ENCODE measurements at regions not wholly inside any gene's neighbourhood (a gene's known extent, or its start where the extent isn't known, plus 50 kb on each side); places are given as distances from the start of the nearest gene placed in this dataset.
"Not testable (repeated sequence)": the region's sequence is repeated elsewhere in the genome, so short reads cannot be mapped to it uniquely, and the experiment has no call there.

DNA sequence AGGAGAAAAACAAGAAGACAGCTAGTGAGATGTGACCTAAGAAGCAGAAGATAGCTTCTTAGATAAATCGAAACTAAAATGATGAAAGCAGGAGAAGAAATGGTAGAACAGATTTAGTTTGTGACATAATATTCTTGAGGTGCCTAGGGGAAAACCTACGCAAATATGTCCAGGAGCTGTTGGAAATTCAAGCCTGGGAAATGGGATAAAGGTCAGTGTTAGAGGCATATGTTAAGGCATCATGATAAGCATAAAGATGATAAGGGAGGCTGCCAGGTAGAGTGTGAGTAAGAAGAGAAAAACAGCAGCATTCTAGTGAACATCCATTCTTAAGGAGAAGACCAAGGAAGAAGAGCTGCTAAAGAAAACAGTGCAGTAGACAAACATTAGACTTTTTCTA, 109.6 kb upstream of the LGR5 start:
- H3K4me3 ChIP-seq (replicated peaks; ENCODE audit: low read depth, low read length): no peak overlapping the region
- H3K27me3 ChIP-seq (replicated peaks; ENCODE audit: control insufficient read depth, insufficient read depth, low read length): no peaks in the 10 kb centered on the region
- TF ChIP-seq, protein P1, sequence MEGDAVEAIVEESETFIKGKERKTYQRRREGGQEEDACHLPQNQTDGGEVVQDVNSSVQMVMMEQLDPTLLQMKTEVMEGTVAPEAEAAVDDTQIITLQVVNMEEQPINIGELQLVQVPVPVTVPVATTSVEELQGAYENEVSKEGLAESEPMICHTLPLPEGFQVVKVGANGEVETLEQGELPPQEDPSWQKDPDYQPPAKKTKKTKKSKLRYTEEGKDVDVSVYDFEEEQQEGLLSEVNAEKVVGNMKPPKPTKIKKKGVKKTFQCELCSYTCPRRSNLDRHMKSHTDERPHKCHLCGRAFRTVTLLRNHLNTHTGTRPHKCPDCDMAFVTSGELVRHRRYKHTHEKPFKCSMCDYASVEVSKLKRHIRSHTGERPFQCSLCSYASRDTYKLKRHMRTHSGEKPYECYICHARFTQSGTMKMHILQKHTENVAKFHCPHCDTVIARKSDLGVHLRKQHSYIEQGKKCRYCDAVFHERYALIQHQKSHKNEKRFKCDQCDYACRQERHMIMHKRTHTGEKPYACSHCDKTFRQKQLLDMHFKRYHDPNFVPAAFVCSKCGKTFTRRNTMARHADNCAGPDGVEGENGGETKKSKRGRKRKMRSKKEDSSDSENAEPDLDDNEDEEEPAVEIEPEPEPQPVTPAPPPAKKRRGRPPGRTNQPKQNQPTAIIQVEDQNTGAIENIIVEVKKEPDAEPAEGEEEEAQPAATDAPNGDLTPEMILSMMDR (IDR thresholded peaks at IDR 0.05; ENCODE audit: insufficient read depth, low read length, poor library complexity, severe bottlenecking): no peak
- DNase-seq (ENCODE audit: extremely low read depth, insufficient read length): no peak
- no peaks in the 10 kb centered on the region for H3K36me3 ChIP-seq (ENCODE audit: control insufficient read depth, insufficient read depth, low read length)

DNA sequence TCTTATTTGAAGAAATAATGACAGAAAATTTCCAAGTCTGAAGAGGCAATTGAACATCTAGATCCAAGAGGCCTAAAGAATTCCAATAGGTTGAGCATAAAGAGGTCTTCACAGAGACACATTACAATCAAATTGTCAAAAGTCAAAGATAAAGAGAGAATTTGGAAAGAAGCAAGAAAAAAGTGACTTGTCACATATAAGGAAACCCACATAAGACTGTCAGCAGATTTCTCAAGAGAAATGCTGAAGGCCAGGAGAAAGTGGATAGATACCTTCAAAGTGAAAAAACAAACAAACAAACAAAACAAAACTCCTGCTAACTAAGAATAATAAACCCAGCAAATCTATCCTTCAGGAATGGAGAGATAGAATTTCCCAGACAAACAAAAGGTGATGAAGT, 118.1 kb upstream of the LGR5 start:
- no peak overlapping the region for H3K4me3 ChIP-seq (replicated peaks; ENCODE audit: low read depth, low read length)
- H3K27me3 ChIP-seq (replicated peaks; ENCODE audit: control insufficient read depth, insufficient read depth, low read length): no peaks in the 10 kb centered on the region
- TF ChIP-seq, protein P1 (IDR thresholded peaks at IDR 0.05; ENCODE audit: insufficient read depth, low read length, poor library complexity, severe bottlenecking): no peak
- no peaks in the 10 kb centered on the region for H3K36me3 ChIP-seq (ENCODE audit: control insufficient read depth, insufficient read depth, low read length)
- DNase-seq (ENCODE audit: extremely low read depth, insufficient read length): no peak

DNA sequence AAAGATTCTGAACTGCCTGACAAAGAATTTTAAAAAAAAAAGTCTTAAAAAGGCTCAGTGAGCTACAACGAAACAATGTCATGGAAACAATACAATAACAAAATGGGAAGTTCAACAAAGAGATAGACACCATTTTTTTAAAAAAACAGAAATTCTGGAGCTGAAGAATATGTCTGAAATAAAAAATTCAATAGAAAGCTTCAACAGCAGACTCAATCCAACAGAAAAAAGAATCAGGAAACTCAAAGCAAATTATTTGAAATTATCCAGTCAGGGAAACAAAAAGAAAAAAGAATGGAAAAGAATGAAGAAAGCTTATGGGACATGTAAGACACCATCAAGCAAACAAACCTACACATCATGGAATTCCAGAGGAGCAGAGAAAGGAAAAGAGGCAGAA, 118.5 kb upstream of the LGR5 start:
- TF ChIP-seq, protein P1 (IDR thresholded peaks at IDR 0.05; ENCODE audit: insufficient read depth, low read length, poor library complexity, severe bottlenecking): no peak
- no peak for DNase-seq (ENCODE audit: extremely low read depth, insufficient read length)
- Histone ChIP-seq H3K4me3 (replicated peaks; ENCODE audit: low read depth, low read length) (no peak overlapping the region), H3K27me3 (replicated peaks; ENCODE audit: control insufficient read depth, insufficient read depth, low read length) (no peaks in the 10 kb centered on the region), H3K36me3 (ENCODE audit: control insufficient read depth, insufficient read depth, low read length) (no peaks in the 10 kb centered on the region)

DNA sequence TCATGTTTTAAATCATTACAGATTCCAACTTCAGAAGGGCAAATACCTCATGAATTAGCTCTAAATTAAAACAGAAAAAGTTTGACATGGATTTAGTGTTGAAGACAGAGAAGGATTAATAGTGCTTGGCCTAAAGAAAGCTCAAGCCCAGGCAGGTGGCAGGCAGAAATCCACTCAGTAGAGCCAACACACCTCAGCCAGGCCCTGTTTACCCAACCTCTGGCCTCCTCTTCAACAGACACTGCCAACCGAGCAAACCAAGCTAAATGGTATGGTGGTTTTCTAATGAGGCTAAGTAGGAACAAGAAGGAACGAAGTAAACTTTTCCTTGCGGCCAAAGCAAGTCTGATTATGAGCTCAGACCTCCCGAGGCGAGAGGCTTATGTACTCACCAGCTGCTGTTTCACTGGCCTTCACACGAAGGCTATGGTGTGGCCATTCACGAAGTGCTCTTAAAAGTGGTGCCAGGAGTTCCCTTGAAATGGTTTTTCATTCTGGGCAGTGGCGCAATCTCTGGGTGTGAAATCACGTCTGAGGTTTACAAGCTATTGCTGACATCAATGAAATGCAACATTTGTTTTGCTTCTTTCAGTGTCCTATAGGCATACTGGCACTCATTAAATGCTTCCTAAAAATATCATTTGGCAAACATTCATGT, 124.1 kb upstream of the LGR5 start:
- DNase-seq (ENCODE audit: extremely low read depth, insufficient read length): no peak
- TF ChIP-seq, protein P1 (IDR thresholded peaks at IDR 0.05; ENCODE audit: insufficient read depth, low read length, poor library complexity, severe bottlenecking): no peak
- Histone ChIP-seq H3K27me3 (replicated peaks; ENCODE audit: control insufficient read depth, insufficient read depth, low read length) (no peaks in the 10 kb centered on the region), H3K4me3 (replicated peaks; ENCODE audit: low read depth, low read length) (no peak overlapping the region), H3K36me3 (ENCODE audit: control insufficient read depth, insufficient read depth, low read length) (no peaks in the 10 kb centered on the region)

DNA sequence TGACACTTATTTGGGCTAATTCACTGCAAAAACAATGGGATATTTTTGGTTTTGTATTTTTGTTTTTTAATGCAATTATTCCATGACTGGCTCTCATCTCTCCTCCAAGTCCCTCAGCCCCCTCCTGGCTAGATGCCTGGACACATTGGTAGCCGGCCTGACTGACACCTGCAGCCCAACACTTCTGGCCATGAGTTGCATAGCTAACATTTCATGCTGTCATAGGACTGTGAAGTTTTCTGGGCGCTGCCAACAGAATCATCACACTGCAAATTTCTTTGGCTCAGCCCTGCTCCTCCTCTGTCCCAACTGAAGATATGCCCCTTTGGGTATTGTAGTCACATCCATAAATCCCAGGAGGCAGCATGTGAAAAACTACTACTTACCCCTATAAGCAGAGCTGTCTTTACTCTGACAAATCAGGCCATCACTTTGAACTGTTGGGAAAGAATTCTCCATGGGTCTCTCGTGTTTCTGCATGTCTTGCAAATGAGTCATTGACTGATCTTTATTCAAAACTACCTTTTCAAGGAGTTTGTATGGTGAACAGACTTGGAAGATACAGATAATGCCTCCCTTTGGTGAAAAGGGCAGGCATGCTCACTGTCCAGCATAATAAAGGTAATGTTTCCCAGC, 126.7 kb upstream of the LGR5 start:
- no peaks in the 10 kb centered on the region for H3K27me3 ChIP-seq (replicated peaks; ENCODE audit: control insufficient read depth, insufficient read depth, low read length)
- H3K4me3 ChIP-seq (replicated peaks; ENCODE audit: low read depth, low read length): no peak overlapping the region
- TF ChIP-seq, protein P1 (IDR thresholded peaks at IDR 0.05; ENCODE audit: insufficient read depth, low read length, poor library complexity, severe bottlenecking): no peak
- DNase-seq (ENCODE audit: extremely low read depth, insufficient read length): no peak
- no peaks in the 10 kb centered on the region for H3K36me3 ChIP-seq (ENCODE audit: control insufficient read depth, insufficient read depth, low read length)

DNA sequence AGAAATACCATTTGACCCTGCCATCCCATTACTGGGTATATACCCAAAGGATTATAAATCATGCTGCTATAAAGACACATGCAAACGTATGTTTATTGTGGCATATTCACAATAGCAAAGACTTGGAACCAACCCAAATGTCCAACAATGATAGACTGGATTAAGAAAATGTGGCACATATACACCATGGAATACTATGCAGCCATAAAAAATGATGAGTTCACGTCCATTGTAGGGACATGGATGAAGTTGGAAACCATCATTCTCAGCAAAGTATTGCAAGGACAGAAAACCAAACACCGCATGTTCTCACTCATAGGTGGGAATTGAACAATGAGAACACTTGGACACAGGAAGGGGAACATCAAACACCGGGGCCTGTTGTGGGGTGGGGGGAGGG, 128.0 kb upstream of the LGR5 start:
- DNase-seq (ENCODE audit: extremely low read depth, insufficient read length); H3K36me3 ChIP-seq (ENCODE audit: control insufficient read depth, insufficient read depth, low read length); H3K4me3 ChIP-seq (replicated peaks; ENCODE audit: low read depth, low read length); H3K27me3 ChIP-seq (replicated peaks; ENCODE audit: control insufficient read depth, insufficient read depth, low read length): not testable (repeated sequence)
